ENCODE measurements at regions not wholly inside any gene's neighbourhood (a gene's known extent, or its start where the extent isn't known, plus 50 kb on each side); places are given as distances from the start of the nearest gene placed in this dataset.
A peak's percentile ranks its signal among the peaks of the same experiment; 100 is the strongest.

DNA sequence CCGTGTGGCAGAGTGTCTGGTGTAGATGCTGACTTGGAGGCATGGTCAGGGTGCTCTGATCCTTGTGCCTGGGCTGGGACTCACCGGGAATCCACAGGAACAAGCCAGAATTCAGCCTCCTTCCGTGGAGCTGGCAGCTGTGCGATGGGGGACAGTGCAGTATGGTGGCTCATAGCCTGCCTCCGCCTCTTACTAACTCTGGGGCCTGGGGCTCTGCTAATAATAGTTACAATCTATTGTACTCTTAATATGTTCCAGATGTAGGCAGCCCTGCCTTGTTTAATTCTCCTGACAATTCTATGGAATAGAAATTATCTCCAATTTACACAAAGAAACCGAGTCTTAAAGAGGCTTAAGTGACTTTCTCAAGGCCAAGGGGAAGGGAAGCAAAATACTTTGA, 77.6 kb downstream of the PCDH1 start:
- peak; percentile 45 for DNase-seq

DNA sequence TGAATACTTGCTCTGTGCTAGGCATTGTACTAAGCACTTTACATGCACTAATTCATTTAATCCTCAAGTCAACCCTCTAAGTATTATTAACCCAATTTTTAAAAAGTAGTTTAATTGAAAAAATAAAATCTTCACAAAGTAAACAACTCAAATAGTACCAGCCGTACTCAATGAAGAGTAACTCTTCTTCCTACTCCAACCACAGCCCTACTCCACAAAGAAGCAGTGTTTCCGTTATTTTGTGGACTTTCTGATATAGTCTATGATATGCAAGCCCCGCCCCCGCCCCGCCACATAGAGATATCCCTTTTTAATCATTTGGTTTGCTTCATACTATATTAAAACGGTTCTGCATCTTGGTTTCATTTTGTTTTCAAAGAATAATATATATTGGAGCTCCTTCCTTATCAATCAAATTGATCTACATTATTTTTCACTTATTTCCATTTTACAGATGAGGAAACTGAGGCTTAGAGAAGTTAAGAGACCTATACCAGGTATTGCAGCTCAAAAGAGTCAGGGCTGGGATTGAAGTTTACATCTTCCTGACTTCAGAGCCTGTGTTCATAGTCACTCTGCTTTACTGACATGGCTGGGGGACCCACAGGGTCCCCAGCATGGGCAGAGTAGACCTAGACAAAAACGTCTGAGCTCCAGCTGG, 78.6 kb downstream of the PCDH1 start:
- DNase-seq, result no peak

DNA sequence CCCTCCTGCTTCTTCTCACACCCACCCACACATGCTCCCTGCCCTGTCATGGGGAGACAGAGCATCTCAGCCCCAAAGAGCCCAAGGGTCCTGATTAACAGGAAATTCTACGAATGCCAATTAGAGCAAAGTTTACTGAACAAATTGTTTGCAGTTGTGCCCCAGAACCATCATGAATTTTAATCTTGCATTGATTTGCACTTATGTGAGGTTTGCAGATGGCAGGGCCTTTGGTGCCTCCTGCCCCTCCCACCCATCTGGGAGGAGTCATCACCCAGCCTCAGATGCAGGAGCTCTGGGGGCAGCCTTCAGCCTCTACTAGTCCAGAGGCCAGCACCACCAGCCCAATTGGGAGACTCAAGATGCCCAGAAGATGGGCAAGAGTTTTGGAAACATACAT, 80.8 kb downstream of the PCDH1 start:
- DNase-seq, result no peak

DNA sequence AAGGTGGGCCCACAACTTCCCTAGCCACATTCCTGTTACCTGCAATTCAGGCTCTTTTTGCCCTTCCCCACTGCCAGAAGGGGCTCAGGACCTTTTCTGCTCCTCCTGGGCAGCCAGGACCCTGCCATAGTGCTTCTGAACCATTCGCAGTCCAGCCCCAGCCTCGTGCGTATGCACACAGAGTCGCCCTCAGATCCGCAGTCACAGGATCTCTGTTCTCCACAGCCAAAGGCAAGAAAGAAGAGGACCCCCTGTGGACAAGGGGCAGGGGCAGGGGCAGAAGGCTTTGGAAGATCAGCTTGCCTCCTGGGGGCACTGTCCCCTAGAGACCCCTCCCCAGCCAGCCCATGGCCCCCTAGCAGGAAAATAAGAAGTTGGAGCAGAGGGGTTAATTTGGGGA, 82.8 kb downstream of the PCDH1 start:
- no peak for DNase-seq

DNA sequence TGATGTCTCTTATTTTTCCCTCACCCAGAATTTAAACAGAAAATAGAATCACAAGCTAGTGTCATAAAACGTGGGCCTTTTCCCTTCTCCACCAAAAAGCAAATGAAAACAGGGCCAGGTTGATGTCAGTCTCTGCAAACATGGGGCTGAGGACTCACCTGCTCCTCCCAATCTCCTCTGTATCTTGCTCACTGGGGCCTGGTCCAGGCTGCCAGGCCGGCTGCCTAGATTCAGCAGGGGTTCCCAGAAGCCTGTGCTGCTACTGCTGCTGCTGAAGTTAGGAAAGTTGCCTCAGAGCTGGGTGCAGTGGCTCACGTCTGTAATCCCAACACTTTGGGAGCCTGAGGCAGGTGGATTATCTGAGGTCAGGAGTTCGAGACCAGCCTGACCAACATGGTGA, 84.3 kb downstream of the PCDH1 start:
- no peak for DNase-seq

DNA sequence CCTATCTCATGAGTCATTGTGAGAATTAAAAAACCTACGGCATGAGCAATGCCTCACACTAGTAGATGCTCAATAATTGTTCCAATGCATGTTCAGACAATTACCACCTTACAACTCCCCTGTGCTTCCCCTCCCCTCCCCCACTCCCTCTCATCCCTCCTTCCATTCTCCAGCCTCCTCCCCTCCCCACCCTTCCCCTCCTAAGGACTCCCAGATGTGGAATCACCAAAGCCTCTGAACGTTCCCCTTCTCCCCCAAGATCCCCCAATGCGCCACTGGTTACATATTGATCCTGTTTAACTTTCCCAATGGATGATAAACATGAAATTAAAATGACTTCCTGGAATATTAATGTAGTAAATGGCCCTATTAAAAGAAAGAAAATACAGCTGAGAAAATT, 84.8 kb downstream of the PCDH1 start:
- DNase-seq, result no peak

DNA sequence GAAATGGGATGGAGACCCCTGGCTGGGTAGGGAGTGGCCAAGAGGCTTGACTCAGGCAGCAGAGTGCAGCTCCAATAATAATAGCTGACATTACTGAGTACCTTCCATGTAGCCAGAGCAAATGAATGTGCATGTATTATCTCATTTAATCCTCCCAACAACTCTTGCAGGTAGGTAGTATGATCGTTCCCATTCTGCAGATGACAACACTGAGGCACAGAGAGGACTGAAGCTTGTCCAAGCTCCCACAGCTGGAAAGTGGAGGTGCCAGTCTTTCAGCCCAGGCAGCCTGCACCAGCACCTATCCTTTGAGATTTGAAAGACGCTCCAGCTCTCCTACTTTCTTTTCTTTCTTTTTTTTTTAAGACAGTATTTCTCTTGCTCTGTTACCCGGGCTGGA, 87.6 kb downstream of the PCDH1 start:
- no peak for DNase-seq

DNA sequence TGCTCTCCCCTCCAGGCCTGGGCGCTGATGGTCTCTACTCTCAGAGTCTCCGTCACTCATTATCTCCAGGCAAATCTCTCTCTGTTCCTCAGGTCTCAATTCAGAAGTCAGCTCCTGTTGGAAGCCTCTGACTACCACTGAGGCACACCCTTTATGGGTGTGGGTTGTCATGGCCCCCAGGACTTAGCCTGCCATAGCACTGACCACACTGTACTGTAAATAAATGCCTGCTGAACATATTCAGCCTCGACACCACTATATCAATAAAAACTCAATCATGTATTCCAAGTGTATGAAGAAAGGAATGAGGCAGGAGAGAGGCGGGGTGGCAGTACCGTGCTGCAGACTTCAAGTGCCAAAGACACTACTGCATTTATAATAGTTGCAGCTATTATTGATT, 88.9 kb downstream of the PCDH1 start:
- no peak for DNase-seq

DNA sequence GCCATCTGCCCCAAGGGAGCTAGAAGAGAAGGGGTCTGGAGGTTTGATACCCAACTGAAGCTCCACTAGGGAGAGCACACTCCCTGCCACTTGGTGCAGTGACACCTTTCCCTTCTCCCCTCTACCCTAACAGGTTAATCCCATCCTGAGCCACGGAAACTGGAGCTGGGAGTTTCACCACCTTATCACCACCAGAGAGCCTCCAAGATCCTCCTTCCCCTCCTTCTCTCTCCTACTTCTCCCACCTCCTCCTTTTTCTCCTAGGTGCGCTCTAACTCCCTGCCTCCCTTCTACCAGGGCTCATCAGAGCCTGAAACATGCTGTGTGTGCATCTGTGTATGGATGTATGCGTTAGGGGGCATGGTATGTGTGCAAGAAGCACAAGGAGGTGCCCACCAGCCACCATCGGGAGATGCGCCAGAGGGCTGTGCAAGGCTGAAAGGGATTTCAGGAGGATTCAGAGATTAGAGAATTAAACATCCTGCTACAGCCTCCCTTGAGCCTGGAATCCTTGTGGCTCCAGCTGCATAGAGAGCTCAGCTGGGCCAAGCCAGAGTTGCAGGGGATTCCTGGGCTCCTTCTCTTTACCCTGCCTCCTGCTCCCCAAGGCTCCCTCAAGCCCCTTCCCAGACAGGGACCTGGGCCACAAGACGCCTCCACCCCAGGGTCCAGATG, 89.8 kb downstream of the PCDH1 start:
- DNase-seq, result no peak

DNA sequence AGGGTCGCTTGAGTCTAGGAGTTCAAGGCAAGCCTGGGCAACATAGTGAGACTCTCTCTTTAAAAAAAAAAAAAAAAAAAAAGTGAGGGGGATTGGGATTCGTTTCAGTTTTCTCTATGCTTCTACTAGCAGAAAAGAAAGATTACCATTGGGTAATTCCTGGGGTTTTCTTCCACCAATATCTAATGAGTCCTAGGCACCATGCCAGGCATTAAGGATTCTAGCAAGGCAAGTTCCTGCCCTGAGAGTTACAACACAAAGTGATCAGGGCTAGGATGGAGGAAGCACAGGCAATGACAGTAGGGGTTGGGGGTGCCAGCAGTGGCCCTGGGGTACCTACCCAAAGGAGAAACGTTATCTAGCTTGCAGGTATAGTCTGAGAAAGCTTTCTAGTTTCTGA, 90.8 kb downstream of the PCDH1 start:
- no peak for DNase-seq

DNA sequence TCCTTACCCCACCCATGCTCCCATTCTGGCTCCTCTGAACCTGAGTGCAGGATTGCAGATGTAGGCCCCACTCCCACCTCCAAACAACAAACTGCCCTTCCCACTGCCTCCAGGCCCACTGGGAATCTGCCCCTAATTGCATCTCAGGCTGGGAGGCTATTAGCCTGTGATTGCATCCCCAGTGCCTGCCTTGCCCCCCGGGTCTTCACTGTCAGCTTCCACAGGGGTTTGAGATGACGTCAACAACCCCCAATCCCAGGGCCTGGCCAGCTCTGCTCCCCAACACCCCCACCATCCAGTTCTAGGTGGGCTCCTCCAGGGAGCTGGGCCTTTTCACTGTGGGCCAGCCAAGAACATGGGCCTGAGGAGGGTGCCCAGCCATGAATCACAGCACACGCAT, 91.5 kb downstream of the PCDH1 start:
- DNase-seq, result no peak

DNA sequence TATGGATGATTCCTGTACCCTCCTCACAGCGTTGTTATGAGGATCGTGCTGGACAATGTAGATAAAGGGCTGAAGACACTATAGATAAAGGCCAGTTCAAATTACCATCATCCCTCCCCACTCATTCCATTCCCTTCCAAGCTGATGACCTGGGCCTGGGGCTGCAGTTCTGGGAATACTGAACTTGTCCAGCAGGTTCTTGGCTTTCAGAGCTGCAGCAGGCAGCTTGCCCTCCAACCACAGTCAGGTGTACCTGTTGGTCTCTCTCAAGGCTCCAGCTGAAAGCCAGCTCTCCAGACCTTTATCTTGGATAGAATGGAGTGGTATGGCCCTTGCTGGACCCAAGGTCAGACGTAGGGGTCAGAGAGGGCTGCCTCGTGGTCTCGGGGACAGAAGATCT, 92.5 kb downstream of the PCDH1 start:
- no peak for DNase-seq

DNA sequence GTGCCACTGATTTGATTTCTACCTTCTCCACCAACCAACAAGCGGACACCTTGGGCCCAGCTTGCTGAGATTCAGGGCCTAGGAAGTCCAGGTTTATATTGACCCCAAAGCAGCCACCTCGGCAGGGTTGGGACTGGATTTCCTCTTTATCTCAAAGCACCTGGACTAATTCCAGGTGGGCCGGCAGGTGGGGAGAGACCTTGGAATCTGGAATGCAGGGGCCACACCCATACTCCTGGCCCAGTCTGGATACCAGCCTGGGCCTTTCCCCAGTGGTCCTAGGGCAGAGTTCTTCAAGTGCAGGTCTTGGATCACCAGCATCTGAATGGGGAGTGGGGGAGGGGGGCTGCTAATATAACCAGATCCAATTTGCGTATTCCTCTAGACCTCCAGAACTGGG, 93.1 kb downstream of the PCDH1 start:
- DNase-seq, result no peak

DNA sequence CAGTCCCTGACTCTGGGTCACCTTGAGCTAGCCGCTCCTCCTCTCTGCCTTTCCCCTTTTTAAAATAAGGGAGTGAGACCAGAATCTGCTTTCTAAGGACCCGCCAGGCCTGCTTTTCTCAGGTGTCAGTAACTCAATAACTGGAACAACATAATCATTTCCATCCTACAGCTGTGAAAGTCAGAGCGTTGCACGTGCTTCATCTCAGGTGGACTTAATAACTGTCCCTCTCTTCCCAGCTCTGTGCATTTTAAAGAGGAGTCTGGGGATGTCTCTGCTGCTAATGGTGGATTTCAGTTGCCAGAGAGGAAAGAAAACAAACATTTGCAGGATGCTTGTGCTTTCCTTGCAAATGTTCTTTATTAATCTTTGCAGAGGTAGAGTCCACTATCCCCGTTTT, 93.7 kb downstream of the PCDH1 start:
- no peak for DNase-seq

DNA sequence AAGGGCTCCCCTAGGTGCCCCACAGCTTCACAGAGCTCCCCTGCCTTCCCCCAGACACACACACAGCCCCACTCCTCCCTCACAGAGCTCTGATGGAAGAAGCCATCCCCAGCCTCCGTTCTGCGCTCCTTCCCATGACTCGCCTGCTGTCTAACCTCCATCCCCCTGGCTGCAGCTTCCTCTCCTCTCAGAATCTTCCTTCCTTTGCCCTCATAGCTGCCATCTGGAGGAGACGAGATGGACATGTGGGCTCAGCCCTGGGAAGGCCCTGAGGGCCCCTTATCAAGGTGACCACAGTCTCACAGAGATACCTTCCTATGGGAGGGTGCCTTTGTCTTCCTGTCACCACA, 94.3 kb downstream of the PCDH1 start:
- no peak for DNase-seq

DNA sequence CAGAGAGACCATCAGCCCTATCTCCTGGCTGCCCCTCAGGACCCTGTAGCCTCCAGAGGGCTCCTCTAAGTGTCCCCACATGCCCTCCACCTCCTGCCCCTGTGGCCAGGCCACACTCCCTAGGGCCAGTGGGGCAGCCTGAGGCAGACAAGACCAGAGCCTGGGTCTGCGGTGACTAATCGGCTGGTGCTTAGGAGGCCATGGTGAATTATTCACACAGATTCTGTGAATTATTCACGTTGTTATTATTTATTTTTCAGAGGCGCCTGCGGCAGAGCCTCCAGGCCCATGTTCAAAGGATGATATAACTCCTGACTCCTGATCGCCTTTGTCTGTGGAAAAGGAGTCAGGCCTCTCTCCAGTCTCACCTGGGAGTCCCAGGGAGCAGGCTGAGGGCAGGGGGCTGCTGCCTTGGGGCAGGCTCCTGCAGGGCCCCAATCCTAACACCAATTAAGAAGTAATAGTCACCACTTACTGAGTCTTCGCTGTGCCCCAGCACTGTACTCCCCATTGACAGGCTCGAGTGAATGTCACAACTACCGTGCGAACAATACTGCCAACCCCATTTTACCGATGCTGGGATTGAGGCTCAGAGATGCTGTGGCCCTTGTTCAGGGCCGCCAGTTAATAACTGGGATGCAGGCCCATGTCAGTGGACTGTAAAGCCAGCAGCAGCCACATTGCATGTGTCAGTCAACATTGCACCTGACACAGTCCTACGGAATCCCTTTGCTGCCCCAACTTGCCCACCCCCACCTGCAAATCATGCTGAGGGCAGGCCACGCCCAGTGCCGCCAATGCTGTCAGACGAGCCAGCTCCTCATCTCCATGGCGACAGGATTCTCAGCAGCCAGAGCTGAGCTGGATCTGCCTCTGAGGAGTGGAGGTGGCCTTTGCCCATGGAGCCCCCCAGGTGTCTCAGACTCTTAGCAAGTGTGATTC, 94.9 kb downstream of the PCDH1 start:
- DNase-seq, result no peak

DNA sequence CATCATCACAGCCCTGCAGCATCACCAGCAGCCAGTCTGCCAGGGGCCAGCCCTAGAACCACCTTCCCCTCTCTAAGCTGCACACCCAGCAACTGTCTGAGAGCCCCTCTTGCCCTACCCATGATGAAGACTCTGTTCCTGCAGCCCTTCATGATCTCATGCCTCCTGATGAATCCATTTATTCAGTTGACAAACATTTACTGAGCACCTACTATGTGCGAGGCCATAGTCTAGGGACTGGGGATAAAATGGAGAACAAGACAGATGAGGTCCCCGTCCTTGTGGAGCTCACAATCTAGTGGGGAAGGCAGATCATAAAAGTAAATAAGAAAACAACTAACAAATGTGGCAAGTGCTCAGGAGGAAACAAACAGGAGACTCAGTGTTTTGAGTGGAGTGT, 96.3 kb downstream of the PCDH1 start:
- no peak for DNase-seq

DNA sequence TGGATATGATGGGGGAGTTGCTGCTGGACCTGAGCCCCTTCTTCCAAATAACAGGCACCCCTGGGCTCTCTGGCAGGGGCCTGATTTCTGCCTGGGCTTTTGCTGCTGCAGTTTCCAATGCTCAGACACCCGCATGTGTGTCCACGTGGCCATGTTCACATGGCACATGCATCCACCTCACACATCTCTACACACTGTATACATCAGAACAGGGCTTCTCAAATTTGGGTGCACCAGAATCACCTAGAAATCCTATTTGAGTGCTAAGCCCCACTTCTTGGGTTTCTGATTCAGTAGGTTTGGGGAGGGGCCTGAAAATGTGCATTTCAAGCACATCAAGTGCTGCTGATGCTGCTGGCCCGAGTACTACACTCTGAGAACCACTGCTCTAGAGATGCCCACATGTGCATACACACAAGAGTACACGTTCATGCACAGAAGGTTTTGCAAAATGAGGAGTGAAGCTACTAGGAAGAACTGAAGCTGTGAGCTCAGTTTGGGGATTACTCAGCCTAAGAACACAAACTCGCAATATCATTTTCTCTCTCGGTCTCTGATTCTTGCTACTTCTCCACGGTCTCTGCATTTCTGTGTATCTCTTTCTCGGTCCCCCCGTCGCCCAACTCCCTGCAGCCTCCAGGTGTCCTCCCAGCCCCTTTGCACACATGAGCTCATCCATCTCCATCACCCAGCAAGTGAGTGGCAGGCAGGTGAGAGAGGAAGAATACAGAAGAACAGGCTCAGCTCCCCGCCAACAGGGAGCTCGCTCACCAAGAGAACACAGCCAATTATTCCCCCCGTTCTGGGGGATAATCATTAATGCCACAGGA, 97.0 kb downstream of the PCDH1 start:
- DNase-seq, result no peak

DNA sequence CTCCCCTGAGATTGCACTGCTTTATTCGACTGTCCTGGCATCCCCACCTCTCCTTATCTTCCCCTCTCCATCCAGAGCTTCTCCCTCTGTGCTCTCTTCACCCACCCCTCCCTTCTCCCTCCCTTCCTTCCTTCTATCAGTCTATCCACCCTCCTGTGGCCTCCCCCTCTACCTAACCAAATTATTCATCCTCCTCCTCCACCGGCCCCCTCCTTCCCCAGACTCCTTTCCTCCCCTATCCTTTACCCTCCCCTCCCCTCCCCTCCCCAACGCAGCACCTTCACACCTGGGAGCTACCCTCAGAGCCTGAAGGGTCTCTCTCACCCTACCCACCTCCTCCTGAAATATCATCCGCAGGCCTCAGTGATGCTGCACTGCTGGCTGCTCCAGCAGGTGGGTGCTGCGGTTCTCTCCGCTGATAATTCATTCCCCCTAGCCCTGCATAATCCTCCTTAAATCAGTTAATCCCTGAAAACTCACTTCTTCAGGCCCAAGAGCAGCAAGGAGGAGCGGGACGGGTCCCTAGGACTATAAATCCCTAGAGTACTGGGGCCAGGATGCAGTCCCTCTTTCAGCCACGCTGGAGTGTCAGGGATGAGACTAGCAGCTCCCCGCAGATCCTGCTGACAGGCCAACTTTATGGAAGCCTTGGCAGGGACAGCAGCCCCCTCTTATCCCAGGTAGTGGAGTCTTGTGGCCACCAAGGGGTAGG, 97.8 kb downstream of the PCDH1 start:
- no peak for DNase-seq

DNA sequence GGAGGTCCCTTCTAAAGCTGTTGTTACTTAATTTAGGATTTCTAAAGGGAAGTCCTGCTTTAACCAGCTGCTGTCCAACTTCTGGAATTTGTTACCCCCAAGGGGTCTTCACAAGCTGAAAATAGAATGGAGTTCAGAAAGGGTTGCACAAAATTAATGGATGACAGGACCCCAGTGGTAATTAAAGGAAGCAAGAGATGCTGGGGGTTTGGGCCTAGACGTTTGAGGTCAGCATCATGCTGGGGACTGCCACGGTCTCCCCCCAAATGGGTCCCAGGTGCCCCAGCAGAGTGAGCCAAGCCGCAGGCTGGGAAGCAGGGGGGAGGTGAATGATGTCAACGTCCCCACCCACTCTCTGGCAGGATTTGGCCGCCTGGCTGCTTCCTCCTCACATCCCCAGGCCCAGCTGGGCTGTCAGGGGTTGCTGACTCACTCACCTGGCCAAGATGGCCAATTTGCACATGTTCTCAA, 97.5 kb upstream of the ARAP3 start:
- DNase-seq, result peak; percentile 55

DNA sequence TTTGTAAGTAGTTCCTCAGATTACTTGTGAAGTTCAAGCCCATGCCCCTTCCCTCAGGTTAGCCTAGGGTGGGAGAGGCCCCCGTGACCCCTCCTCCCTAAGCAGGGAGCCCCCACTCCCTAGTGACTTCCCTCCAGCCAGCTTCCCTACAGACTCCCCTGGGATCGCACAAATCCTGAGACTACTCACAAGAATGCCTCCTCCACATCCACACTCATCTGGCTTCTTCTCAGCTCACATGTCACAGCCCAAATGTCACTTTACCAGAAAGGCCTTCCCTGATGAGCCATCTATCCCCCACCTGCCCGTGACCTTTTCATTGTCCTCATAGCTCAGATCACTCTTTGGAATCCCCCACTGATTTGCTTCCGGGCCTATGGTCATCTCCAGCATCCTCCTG, 96.7 kb upstream of the ARAP3 start:
- no peak for DNase-seq

DNA sequence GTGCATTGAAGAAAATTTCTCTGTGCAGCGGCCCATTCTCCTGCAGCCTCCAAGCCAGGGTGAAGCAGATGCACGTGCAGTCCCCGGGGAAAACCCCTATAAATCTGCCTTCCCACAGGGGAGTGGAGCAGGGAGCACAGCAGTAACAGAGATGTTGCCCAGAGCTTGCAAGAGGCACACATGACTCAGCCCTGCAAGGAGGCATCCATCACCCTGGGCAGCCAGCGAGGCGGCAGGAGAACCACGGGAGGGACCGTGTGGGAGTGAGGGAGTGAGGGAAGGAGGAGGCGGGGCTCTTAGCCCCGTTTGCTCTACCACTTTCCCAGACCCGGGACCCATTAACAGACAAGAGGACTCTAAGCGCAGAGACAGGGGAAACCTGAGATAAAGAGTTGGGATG, 96.2 kb upstream of the ARAP3 start:
- DNase-seq, result peak; percentile 84
